WTC11 (cell line): ENCODE measurements at regions not wholly inside any gene's neighbourhood (a gene's known extent, or its start where the extent isn't known, plus 50 kb on each side); places are given as distances from the start of the nearest gene placed in this dataset.
"Not testable (repeated sequence)": the region's sequence is repeated elsewhere in the genome, so short reads cannot be mapped to it uniquely, and the experiment has no call there.

Experiments used
- ATAC-seq: fragments of 200-7000 bp; cut with Tn5 transposase; 2 replicates; pipeline ENCODE4 v1.10.0; 2021; ENCODE audit warnings: mild to moderate bottlenecking, moderate library complexity
- CTCF ChIA-PET: fragments of 300-600 bp; sonication (Branson Sonifier 250); formaldehyde crosslinking; loops from one replicate; lab custom pipeline; 2021; ENCODE audit warnings: antibody characterized with exemption; lab: Charles Lee
- POLR2A ChIA-PET: fragments of 350-600 bp; sonication (Branson Sonifier 250); formaldehyde crosslinking; loops from one replicate; lab custom pipeline; 2021; ENCODE audit warnings: antibody characterized with exemption; lab: Charles Lee
- DNase-seq: peaks from one replicate; pipeline ENCODE4 v3.0.0; 2021; ENCODE audit warnings: low spot score
- H3K27ac Mint-ChIP-seq: 2 replicates; pipeline ENCODE4 v1.8.0; 2021; ENCODE audit warnings: mixed read lengths
- H3K27me3 Mint-ChIP-seq: 2 replicates; pipeline ENCODE4 v1.8.0; 2021; ENCODE audit warnings: low read depth, mild to moderate bottlenecking, moderate library complexity, mixed read lengths
- H3K36me3 Mint-ChIP-seq: 2 replicates; pipeline ENCODE4 v1.8.0; 2021; ENCODE audit warnings: mixed read lengths
- H3K4me1 Mint-ChIP-seq: 2 replicates; pipeline ENCODE4 v1.8.0; 2022; ENCODE audit warnings: mixed read lengths
- H3K4me3 Mint-ChIP-seq: 2 replicates; pipeline ENCODE4 v1.8.0; 2021; ENCODE audit warnings: mild to moderate bottlenecking, moderate library complexity, mixed read lengths
- H3K9me3 Mint-ChIP-seq: 2 replicates; pipeline ENCODE4 v1.8.0; 2021; ENCODE audit warnings: mixed read lengths
- ATF2 ChIP-seq: sonication (generic); formaldehyde crosslinking; IDR thresholded peaks from 2 replicates; pipeline ENCODE4 v1.8.1; 2022; ENCODE audit warnings: low read depth, missing genetic modification reagents, borderline replicate concordance
- E2F1 ChIP-seq: sonication (generic); formaldehyde crosslinking; IDR thresholded peaks from 2 replicates; pipeline ENCODE4 v1.8.0; 2022; ENCODE audit warnings: mild to moderate bottlenecking, missing genetic modification reagents
- MLX ChIP-seq: sonication (generic); formaldehyde crosslinking; IDR thresholded peaks from 2 replicates; pipeline ENCODE4 v1.8.1; 2023; ENCODE audit warnings: mild to moderate bottlenecking, missing genetic modification reagents, moderate library complexity
- NR1H2 ChIP-seq: sonication (generic); formaldehyde crosslinking; IDR thresholded peaks from 2 replicates; pipeline ENCODE4 v1.9.0; 2021; ENCODE audit warnings: mild to moderate bottlenecking, moderate library complexity, missing genetic modification reagents
- NR2C2 ChIP-seq: sonication (generic); formaldehyde crosslinking; IDR thresholded peaks from 2 replicates; pipeline ENCODE4 v1.8.0; 2022; ENCODE audit warnings: mild to moderate bottlenecking, missing genetic modification reagents
- PRDM15 ChIP-seq: sonication (generic); formaldehyde crosslinking; IDR thresholded peaks from 2 replicates; pipeline ENCODE4 v1.8.0; 2022; ENCODE audit warnings: missing genetic modification reagents
- PRRX2 ChIP-seq: fragments of 250-450 bp; sonication (Bioruptor Pico); IDR thresholded peaks from 2 replicates; pipeline ENCODE4 v1.8.0; 2021; ENCODE audit warnings: mild to moderate bottlenecking
- SMAD3 ChIP-seq: sonication (generic); formaldehyde crosslinking; IDR thresholded peaks from 2 replicates; pipeline ENCODE4 v1.8.0; 2022; ENCODE audit warnings: missing genetic modification reagents, mild to moderate bottlenecking, borderline replicate concordance
- TEAD1 ChIP-seq: sonication (generic); formaldehyde crosslinking; IDR thresholded peaks from 2 replicates; pipeline ENCODE4 v1.8.0; 2022; ENCODE audit warnings: mild to moderate bottlenecking, missing genetic modification reagents
- TP53 ChIP-seq: sonication (generic); formaldehyde crosslinking; IDR thresholded peaks from 2 replicates; pipeline ENCODE4 v1.8.1; 2023; ENCODE audit warnings: mild to moderate bottlenecking, missing genetic modification reagents
- ZNF121 ChIP-seq: sonication (generic); formaldehyde crosslinking; IDR thresholded peaks from 2 replicates; pipeline ENCODE4 v1.8.0; 2023; ENCODE audit warnings: missing genetic modification reagents
- ZNF396 ChIP-seq: fragments of 250-450 bp; sonication (Bioruptor Pico); IDR thresholded peaks from 2 replicates; pipeline ENCODE4 v1.8.0; 2021; ENCODE audit warnings: mild to moderate bottlenecking, moderate library complexity, borderline replicate concordance
- ZNF423 ChIP-seq: fragments of 250-450 bp; sonication (Bioruptor Pico); IDR thresholded peaks from 2 replicates; pipeline ENCODE4 v2.1.2; 2022; ENCODE audit warnings: mild to moderate bottlenecking, moderate library complexity
- ZSCAN18 ChIP-seq: fragments of 250-450 bp; sonication (Bioruptor Pico); IDR thresholded peaks from 2 replicates; pipeline ENCODE4 v2.1.2; 2022; ENCODE audit warnings: mild to moderate bottlenecking, moderate library complexity

- CTCF ChIA-PET: interaction anchor here (0.6 to 6.1 kb wide), 41 partner anchors 9 to 180 kb away, joined by 3 to 145 read pairs (median 6); partner anchors contain the start of genes DLX3 and FAM117A
- Mint-ChIP-seq H3K4me3 (no peak overlapping the region), H3K36me3 (no peaks in the 10 kb centered on the region), H3K27me3 (peaks cover 51% of the 10 kb centered on the region), H3K9me3 (no peaks in the 10 kb centered on the region), H3K4me1 (peaks cover 26% of the 10 kb centered on the region), H3K27ac (no peak overlapping the region)
- DNase-seq: no peak
- TF ChIP-seq ATF2 (no peak), E2F1 (no peak), TEAD1 (CRISPR knock-in tag) (no peak), ZSCAN18 (CRISPR knock-in tag) (no peak), MLX (CRISPR knock-in tag) (no peak), TP53 (CRISPR knock-in tag) (no peak), ZNF396 (CRISPR knock-in tag) (no peak), NR1H2 (CRISPR knock-in tag) (no peak), NR2C2 (no peak)
- POLR2A ChIA-PET: interaction anchor here (1.2 to 1.3 kb wide), 4 partner anchors 10 to 95 kb away, joined by 3 to 5 read pairs (median 4); partner anchors contain the start of gene DLX3
- no peak for ATAC-seq
These were observed 51.7 kb upstream of the TAC4 start for GRCh38 chr17:49899588-49899987.

GRCh38 chr17:49900801-49901200 is 52.9 kb upstream of the TAC4 start:
- not testable (repeated sequence) for DNase-seq, ATAC-seq, H3K9me3 Mint-ChIP-seq, H3K27ac Mint-ChIP-seq, H3K36me3 Mint-ChIP-seq, H3K4me3 Mint-ChIP-seq
- CTCF ChIA-PET: interaction anchor here (1.2 to 6.1 kb wide), 3 partner anchors 9 to 95 kb away, joined by 5 to 145 read pairs (median 14); partner anchors contain the start of gene DLX3
- POLR2A ChIA-PET: interaction anchor here (1.0 kb wide), 1 partner anchor 8 kb away, joined by 3 read pairs; no protein-coding TSS in a partner anchor
- peaks cover 56% of the 10 kb centered on the region for H3K27me3 Mint-ChIP-seq
- peak; percentile 77 for TF ChIP-seq ZNF121 (CRISPR knock-in tag)
- peaks cover 32% of the 10 kb centered on the region for H3K4me1 Mint-ChIP-seq

GRCh38 chr17:49901460-49902331 is 53.8 kb upstream of the TAC4 start:
- DNase-seq (no peak), ATAC-seq (peak; percentile 10)
- Mint-ChIP-seq H3K4me3 (peak overlapping the region; percentile 58), H3K36me3 (no peaks in the 10 kb centered on the region), H3K27me3 (peaks cover 57% of the 10 kb centered on the region), H3K27ac (no peak overlapping the region), H3K4me1 (peaks cover 32% of the 10 kb centered on the region), H3K9me3 (no peaks in the 10 kb centered on the region)
- ChIA-PET CTCF (interaction anchor here (1.2 to 6.1 kb wide), 4 partner anchors 8 to 94 kb away, joined by 4 to 145 read pairs (median 10); partner anchors contain the start of gene DLX3), POLR2A (interaction anchor here (1.0 kb wide), 1 partner anchor 7 kb away, joined by 3 read pairs; no protein-coding TSS in a partner anchor)
- no peak for TF ChIP-seq SMAD3 (CRISPR knock-in tag)
- TF ChIP-seq ZNF423: peak; percentile 79
- TF ChIP-seq PRDM15 (CRISPR knock-in tag): peak; percentile 80
- TF ChIP-seq PRRX2: no peak
